PFSK-1 (cell line): ENCODE measurements at regions not wholly inside any gene's neighbourhood (a gene's known extent, or its start where the extent isn't known, plus 50 kb on each side); places are given as distances from the start of the nearest gene placed in this dataset.

Experiments
- FOXP2 ChIP-seq: optimal IDR thresholded peaks from 2 replicates; pipeline ENCODE3; 2011; ENCODE audit warnings: borderline replicate concordance, control low read depth, inconsistent platforms; ENCODE audit not compliant: insufficient read depth; ENCODE audit errors: extremely low read length, extremely low read depth
- POLR2AphosphoS5 ChIP-seq: IDR thresholded peaks from 2 replicates; pipeline ENCODE4 v1.6.1; 2012; ENCODE audit warnings: low read depth, mild to moderate bottlenecking, control low read depth, low read length, moderate library complexity

- TF ChIP-seq POLR2AphosphoS5 (no peak), FOXP2 (no peak)
Measured at GRCh38 chr18:45464619-45465018, 150.7 kb upstream of the SLC14A2 start.
